IMR-90 (cell line): ENCODE measurements at regions not wholly inside any gene's neighbourhood (a gene's known extent, or its start where the extent isn't known, plus 50 kb on each side); places are given as distances from the start of the nearest gene placed in this dataset.
"Not testable (repeated sequence)": the region's sequence is repeated elsewhere in the genome, so short reads cannot be mapped to it uniquely, and the experiment has no call there.

ENCODE experiments used
- ATAC-seq: fragments of 200-7000 bp; cut with Tn5 transposase; 2 replicates; pipeline ENCODE4 v1.9.1; 2020; ENCODE audit warnings: low read depth, mild to moderate bottlenecking, moderate library complexity
- BruUV-seq: library from RNA; stranded (reverse); fragments of 400-500 nt; replicated peaks from 2 replicates; lab custom pipeline; 2021; lab: Mats Ljungman, UMichigan
- CTCF ChIA-PET: fragments of 300-600 bp; formaldehyde crosslinking; extraction: SDS; loops from one replicate; lab custom pipeline; 2021; ENCODE audit warnings: antibody characterized with exemption; lab: Yijun Ruan, JAX
- POLR2A ChIA-PET: fragments of 300-600 bp; sonication (Branson Sonifier 250); formaldehyde crosslinking; loops from one replicate; lab custom pipeline; 2022; ENCODE audit warnings: antibody characterized with exemption; ENCODE audit not compliant: unreplicated experiment; lab: Charles Lee
- DNase-seq: peaks from one replicate; pipeline ENCODE4 v3.0.0; 2013
- H2AFZ ChIP-seq: replicated peaks from 2 replicates; pipeline ENCODE3; 2013; ENCODE audit warnings: low read length, mild to moderate bottlenecking; ENCODE audit not compliant: poor library complexity
- H2AK5ac ChIP-seq: 2 replicates; pipeline ENCODE4 v1.6.1; 2013; ENCODE audit warnings: low read depth, low read length, inconsistent platforms
- H2AK9ac ChIP-seq: replicated peaks from 2 replicates; pipeline ENCODE3; 2013; ENCODE audit warnings: mild to moderate bottlenecking, low read depth, low read length, moderate library complexity; ENCODE audit not compliant: poor library complexity
- H2BK120ac ChIP-seq: 2 replicates; pipeline ENCODE4 v1.6.1; 2013; ENCODE audit warnings: low read depth, low read length, inconsistent platforms
- H2BK15ac ChIP-seq: 3 replicates; pipeline ENCODE4 v1.6.1; 2013; ENCODE audit warnings: low read depth, low read length, inconsistent platforms
- H2BK20ac ChIP-seq: 2 replicates; pipeline ENCODE4 v1.6.1; 2013; ENCODE audit warnings: low read depth, mild to moderate bottlenecking, inconsistent platforms, low read length, moderate library complexity
- H2BK5ac ChIP-seq: 2 replicates; pipeline ENCODE4 v1.6.1; 2013; ENCODE audit warnings: mild to moderate bottlenecking, low read depth, low read length, inconsistent platforms; ENCODE audit not compliant: poor library complexity, severe bottlenecking
- H3K14ac ChIP-seq: replicated peaks from 2 replicates; pipeline ENCODE4 v1.6.1; 2013; ENCODE audit warnings: low read depth, low read length, inconsistent platforms
- H3K18ac ChIP-seq: 2 replicates; pipeline ENCODE4 v1.6.1; 2013; ENCODE audit warnings: low read depth, low read length, control low read depth
- H3K23ac ChIP-seq: 2 replicates; pipeline ENCODE4 v1.6.1; 2013; ENCODE audit warnings: low read depth, low read length, inconsistent platforms
- H3K27ac ChIP-seq: 2 replicates; pipeline ENCODE4 v1.5.1; 2013; ENCODE audit warnings: mild to moderate bottlenecking, control low read depth, low read length; ENCODE audit not compliant: insufficient read depth
- H3K27me3 ChIP-seq: 2 replicates; pipeline ENCODE4 v1.6.1; 2013; ENCODE audit warnings: low read length; ENCODE audit not compliant: control insufficient read depth, insufficient read depth
- H3K36me3 ChIP-seq: 2 replicates; pipeline ENCODE4 v1.6.1; 2013; ENCODE audit warnings: low read length, mixed read lengths; ENCODE audit not compliant: control insufficient read depth, insufficient read depth
- H3K4ac ChIP-seq: 2 replicates; pipeline ENCODE4 v1.6.1; 2013; ENCODE audit warnings: low read depth, low read length, inconsistent platforms
- H3K4me1 ChIP-seq: 2 replicates; pipeline ENCODE4 v1.6.1; 2013; ENCODE audit warnings: low read length, mixed read lengths; ENCODE audit not compliant: control insufficient read depth, insufficient read depth
- H3K4me2 ChIP-seq: 2 replicates; pipeline ENCODE4 v1.6.1; 2013; ENCODE audit warnings: low read depth, mild to moderate bottlenecking, control low read depth, low read length, moderate library complexity
- H3K4me3 ChIP-seq: 2 replicates; pipeline ENCODE4 v1.5.1; 2013; ENCODE audit warnings: low read depth, mild to moderate bottlenecking, control low read depth, low read length, moderate library complexity; ENCODE audit not compliant: insufficient read depth
- H3K56ac ChIP-seq: 2 replicates; pipeline ENCODE4 v1.6.1; 2013; ENCODE audit warnings: low read length, inconsistent platforms; ENCODE audit not compliant: insufficient read depth; ENCODE audit errors: extremely low read depth
- H3K79me1 ChIP-seq, 2 experiments: 2 replicates each; pipeline ENCODE4 v1.6.1; 2013; ENCODE audit warnings: low read length in 2 of 2, inconsistent platforms in 1 of 2, low read depth in 1 of 2
- H3K9ac ChIP-seq: 2 replicates; pipeline ENCODE4 v1.6.1; 2013; ENCODE audit warnings: low read depth, low read length, control low read depth
- H3K9me1 ChIP-seq: 2 replicates; pipeline ENCODE4 v1.6.1; 2013; ENCODE audit warnings: low read length, inconsistent platforms; ENCODE audit not compliant: insufficient read depth
- H3K9me3 ChIP-seq: 2 replicates; pipeline ENCODE4 v1.6.1; 2013; ENCODE audit warnings: low read length; ENCODE audit not compliant: control insufficient read depth, insufficient read depth
- H4K20me1 ChIP-seq: 2 replicates; pipeline ENCODE4 v1.6.1; 2013; ENCODE audit warnings: low read length, inconsistent platforms; ENCODE audit not compliant: insufficient read depth
- H4K5ac ChIP-seq: 2 replicates; pipeline ENCODE4 v1.6.1; 2013; ENCODE audit warnings: mild to moderate bottlenecking, low read depth, low read length, control low read depth
- H4K8ac ChIP-seq, 2 experiments: 2 replicates each; pipeline ENCODE4 v1.6.1; 2013; ENCODE audit warnings: low read depth in 2 of 2, low read length in 2 of 2, control low read depth in 1 of 2, inconsistent platforms in 1 of 2
- H4K91ac ChIP-seq: 2 replicates; pipeline ENCODE4 v1.6.1; 2013; ENCODE audit warnings: low read depth, low read length, inconsistent platforms; ENCODE audit not compliant: insufficient read depth
- BHLHE40 ChIP-seq: fragments of 150-350 bp; IDR thresholded peaks from 2 replicates; pipeline ENCODE4 v1.6.1; 2016; ENCODE audit warnings: mild to moderate bottlenecking, low read depth, low read length
- FOS ChIP-seq: fragments of 150-350 bp; IDR thresholded peaks from 2 replicates; pipeline ENCODE4 v1.6.1; 2016; ENCODE audit warnings: low read depth, low read length
- RAD21 ChIP-seq: IDR thresholded peaks from 2 replicates; pipeline ENCODE4 v1.6.1; 2012; ENCODE audit warnings: low read length, improper control_type of control experiment
- RFX5 ChIP-seq: IDR thresholded peaks from 2 replicates; pipeline ENCODE4 v1.8.0; 2012; ENCODE audit warnings: low read depth, mild to moderate bottlenecking, low read length, moderate library complexity
- WGBS, 2 experiments: methylation state at CpG; one replicate each; pipeline versions ENCODE4 v1.1.5 to v1.1.7; 2013; ENCODE audit warnings: missing lambda C conversion rate in 2 of 2; ENCODE audit not compliant: insufficient read length in 1 of 2; ENCODE audit errors: extremely low coverage in 2 of 2; 5-methylcytosine and 5-hydroxymethylcytosine counted together
- dilution Hi-C: fragments of 300-500 bp; cut with HindIII; formaldehyde crosslinking; loops from one replicate; pipeline ENCODE4 v1.14.3; 2018; ENCODE audit warnings: low sequenced_read_pairs; ENCODE audit not compliant: unreplicated experiment
- in situ Hi-C: fragments of 300-500 bp; cut with MboI; formaldehyde crosslinking; loops from 3 replicates; pipeline ENCODE4 v1.14.3; 2019; ENCODE audit warnings: low sequenced_read_pairs, inconsistent platforms, mixed read lengths
- intact Hi-C: fragments of 100-400 bp; cut with micrococcal nuclease; formaldehyde crosslinking; loops from 2 replicates; pipeline ENCODE4 v1.10.0; 2022

DNA sequence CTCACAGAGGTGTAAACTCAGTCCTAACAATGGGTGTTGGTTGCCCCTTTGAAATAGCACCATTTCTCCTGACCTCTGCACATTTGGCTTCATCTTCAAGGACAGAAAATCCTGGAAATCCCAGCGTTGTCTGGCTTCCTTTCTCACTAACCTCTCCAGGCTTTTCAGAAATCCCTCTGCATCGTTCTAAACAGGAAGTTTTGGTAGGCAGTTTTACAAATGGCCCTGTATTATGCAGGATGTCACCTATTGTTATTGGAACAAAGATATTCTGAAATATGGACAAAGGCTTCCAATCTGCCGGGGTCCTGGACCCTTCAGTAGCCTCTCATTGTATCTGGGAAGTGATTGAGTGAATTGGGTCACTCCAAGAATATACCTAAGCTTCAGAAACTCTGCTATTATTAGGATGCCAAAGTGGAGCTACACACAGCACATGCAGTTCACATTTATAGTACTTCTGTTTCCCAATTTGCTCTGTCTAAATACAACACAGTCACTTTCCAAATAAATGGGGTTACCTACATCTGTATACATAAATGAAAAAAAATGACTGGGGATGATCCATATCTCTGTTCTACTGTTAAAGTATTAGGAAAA is 134.8 kb upstream of the KLF6 start:
- BruUV-seq, result no TSS peak
- Histone ChIP-seq H2AFZ (no peak overlapping the region), H3K9ac (no peak overlapping the region)

DNA sequence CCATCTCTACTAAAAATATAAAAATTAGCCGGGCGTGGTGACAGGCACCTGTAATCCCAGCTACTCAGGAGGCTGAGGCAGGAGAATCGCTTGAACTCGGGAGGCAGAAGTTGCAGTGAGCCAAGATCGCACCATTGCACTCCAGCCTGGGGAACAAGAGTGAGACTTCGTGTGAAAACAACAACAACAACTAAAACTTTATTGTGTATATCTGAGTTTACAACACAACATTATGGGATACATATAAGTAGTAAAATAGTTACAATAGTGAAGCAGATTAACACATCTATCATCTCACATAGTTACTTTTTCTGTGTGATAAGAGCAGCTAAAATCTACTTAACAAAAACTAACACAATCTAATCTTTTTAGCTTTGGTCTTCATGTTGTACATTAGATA is 132.4 kb upstream of the KLF6 start:
- DNase-seq, H3K56ac ChIP-seq, H3K4ac ChIP-seq, H2BK15ac ChIP-seq, H2BK5ac ChIP-seq, dilution Hi-C loops, H3K79me1 ChIP-seq, BruUV-seq, H3K27ac ChIP-seq, CTCF ChIA-PET, H3K36me3 ChIP-seq, H4K5ac ChIP-seq, H2BK120ac ChIP-seq, H3K23ac ChIP-seq, H2AK5ac ChIP-seq, H3K14ac ChIP-seq, H4K91ac ChIP-seq, H3K18ac ChIP-seq, H3K9me1 ChIP-seq, H4K8ac ChIP-seq, H3K9ac ChIP-seq, H2AK9ac ChIP-seq, H3K27me3 ChIP-seq, intact Hi-C loops, H2BK20ac ChIP-seq, H3K4me2 ChIP-seq, H4K20me1 ChIP-seq, H3K4me1 ChIP-seq, H3K4me3 ChIP-seq, H2AFZ ChIP-seq, ATAC-seq, H3K9me3 ChIP-seq: not testable (repeated sequence)
- in situ Hi-C loops, result loop anchor here (25.0 kb wide), 1 partner anchor 845 kb away; no protein-coding TSS in a partner anchor
- WGBS, 2 experiments, result no CpG with 5 or more reads among the region's 6 CpGs
- POLR2A ChIA-PET, result interaction anchor here (0.5 kb wide), 1 partner anchor 445 kb away, joined by 4 read pairs; no protein-coding TSS in a partner anchor

More for the DNA sequence above, 134.8 kb upstream of the KLF6 start:
- TF ChIP-seq FOS (no peak), BHLHE40 (no peak), RFX5 (no peak), RAD21 (no peak)
- Histone ChIP-seq H4K5ac (no peak overlapping the region), H2BK5ac (no peak overlapping the region), H2BK120ac (no peak overlapping the region), H3K4me1 (no peaks in the 10 kb centered on the region), H3K27ac (no peak overlapping the region), H3K56ac (no peak overlapping the region), H3K4ac (no peak overlapping the region; the same call in 1 of the 2 replicates), H3K4me3 (no peak overlapping the region), H3K23ac (no peak overlapping the region), H4K20me1 (no peaks in the 10 kb centered on the region), H3K27me3 (no peaks in the 10 kb centered on the region), H3K18ac (no peak overlapping the region), H2BK15ac (0 out of 3 replicates have a peak overlapping the region, but pooled peaks have one; percentile 31), H3K9me1 (no peaks in the 10 kb centered on the region), H3K79me1 (no peaks in the 10 kb centered on the region), H3K36me3 (no peaks in the 10 kb centered on the region), H2AK9ac (no peak overlapping the region), H3K9me3 (peaks cover 2% of the 10 kb centered on the region; the same call in 1 of the 2 replicates), H4K91ac (no peak overlapping the region), H4K8ac (no peak overlapping the region), H2AK5ac (no peak overlapping the region), H2BK20ac (no peak overlapping the region), H3K14ac (no peak overlapping the region), H3K4me2 (no peak overlapping the region)
- no CpG with 5 or more reads among the region's 3 CpGs for WGBS, 2 experiments
- DNase-seq, result no peak
- intact Hi-C loops, result no loop called here
- CTCF ChIA-PET, result interaction anchor here (0.6 to 0.7 kb wide), 3 partner anchors 10 to 847 kb away, joined by 3 read pairs; no protein-coding TSS in a partner anchor
- POLR2A ChIA-PET, result interaction anchor here (0.9 kb wide), 1 partner anchor 135 kb away, joined by 5 read pairs; the partner anchor contains the start of gene KLF6
- ATAC-seq, result no peak
- in situ Hi-C loops, result loop anchor here (25.0 kb wide), 1 partner anchor 842 kb away; no protein-coding TSS in a partner anchor
- dilution Hi-C loops, result no loop called here
